Superior temporal gyrus (tissue), 1 donor: ENCODE measurements at regions not wholly inside any gene's neighbourhood (a gene's known extent, or its start where the extent isn't known, plus 50 kb on each side); places are given as distances from the start of the nearest gene placed in this dataset.
"Not testable (repeated sequence)": the region's sequence is repeated elsewhere in the genome, so short reads cannot be mapped to it uniquely, and the experiment has no call there.

Experiments
- DNase-seq: peaks from one replicate; pipeline ENCODE4 v3.0.0-alpha.2; 2016; ENCODE audit errors: extremely low spot score

DNA sequence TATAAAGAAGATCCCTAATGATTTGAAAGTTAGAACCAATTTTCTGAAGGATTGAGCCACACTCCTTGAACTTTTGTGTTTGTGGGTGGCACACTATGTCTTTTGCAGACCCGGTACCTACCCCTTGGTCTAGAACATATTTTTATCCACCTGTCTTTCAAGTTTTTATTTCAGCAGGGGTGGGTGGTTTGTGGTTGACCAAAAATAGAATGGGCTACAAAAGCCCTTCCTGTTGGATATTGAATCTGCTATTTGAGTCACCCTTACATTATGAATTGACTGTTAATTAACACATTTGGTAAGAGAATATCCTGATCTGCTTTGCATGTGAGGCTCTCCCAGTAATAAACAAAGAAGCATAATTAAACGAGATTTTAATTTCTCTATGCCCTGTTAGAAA is 401.2 kb downstream of the POTEH start:
- DNase-seq: not testable (repeated sequence)

GRCh38 chr22:16105121-16105520 is 415.3 kb downstream of the POTEH start:
- DNase-seq: not testable (repeated sequence)

- not testable (repeated sequence) for DNase-seq
Observed at GRCh38 chr22:16131456-16131855, 441.6 kb downstream of the POTEH start.

DNA sequence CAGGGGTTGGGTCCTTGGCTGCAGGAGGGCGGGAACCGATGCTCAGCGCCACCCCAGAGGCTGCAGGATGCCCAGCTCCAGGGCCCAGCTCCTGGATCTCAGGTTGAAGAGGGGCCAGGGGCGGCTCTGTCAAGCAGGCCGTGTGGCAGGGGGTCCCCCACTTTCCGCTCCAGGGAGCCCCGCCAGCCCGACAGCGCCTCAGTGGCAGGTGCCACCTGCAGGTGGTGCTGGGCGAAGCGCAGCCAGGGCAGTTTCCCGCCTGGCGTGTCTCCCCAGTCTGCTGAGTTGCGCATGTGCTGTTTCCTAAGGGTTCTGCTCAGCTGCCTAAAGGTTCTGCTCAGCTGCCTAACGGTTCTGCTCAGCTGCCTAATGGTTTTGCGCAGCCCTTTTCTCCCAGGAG is 442.1 kb downstream of the POTEH start:
- no peak for DNase-seq

DNA sequence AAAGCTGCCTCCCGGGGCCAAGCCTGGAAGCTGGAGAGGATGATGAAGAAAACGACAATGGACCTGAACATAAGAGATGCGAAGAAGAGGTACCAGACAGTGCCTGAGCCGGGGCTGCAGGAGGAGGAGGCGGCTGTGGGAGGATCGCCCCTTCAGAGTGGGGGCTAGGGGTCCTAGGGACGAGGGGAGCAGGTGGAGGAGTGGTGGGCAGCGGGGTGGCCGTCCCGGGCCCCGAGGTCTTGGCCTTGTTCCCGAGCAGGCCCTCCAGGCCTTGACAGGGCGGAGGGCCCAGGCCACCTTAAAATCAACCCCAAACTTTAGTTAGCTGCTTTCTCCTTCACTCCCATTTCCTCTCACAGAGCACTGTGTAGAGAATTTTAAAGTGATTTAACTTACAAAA is 442.8 kb downstream of the POTEH start:
- not testable (repeated sequence) for DNase-seq

DNA sequence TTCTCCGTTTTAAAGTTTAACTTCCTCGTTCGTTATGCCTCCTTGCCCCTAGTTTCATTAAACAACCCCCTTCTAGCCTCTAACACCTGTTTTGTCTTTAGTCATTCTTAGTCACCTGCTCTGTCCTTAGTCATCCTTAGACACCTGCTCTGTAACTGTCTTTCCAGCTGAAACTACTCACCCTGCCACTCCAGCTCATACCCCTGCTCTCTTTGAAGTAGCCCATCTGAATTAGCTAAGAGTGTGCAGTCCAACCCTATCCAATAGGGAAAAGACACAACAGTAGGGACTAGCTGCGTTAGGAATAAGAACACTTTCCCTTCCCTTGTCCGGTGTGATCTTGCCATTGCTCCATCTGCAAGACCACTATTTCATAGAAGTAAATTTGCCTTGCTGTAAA is 446.5 kb downstream of the CCT8L2 start:
- not testable (repeated sequence) for DNase-seq

GRCh38 chr22:16146916-16147315 is 445.7 kb downstream of the CCT8L2 start:
- peak; percentile 29 for DNase-seq

GRCh38 chr22:16177287-16177686 is 415.3 kb downstream of the CCT8L2 start:
- DNase-seq: peak; percentile 54

DNA sequence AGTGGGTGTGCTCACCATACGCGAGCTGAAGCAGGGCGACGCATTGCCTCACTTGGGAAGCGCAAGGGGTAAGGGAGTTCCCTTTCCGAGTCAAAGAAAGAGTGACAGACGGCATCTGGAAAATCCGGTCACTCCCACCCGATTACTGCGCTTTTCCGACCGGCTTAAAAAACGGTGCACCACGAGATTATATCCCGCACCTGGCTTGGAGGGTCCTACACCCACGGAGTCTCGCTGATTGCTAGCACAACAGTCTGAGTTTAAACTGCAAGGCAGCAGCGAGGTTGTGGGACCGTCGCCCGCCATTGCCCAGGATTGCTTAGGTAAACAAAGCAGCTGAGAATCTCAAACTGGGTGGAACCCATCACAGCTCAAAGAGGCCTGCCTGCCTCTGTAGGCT is 408.7 kb downstream of the CCT8L2 start:
- DNase-seq: not testable (repeated sequence)
